ENCODE measurements at regions not wholly inside any gene's neighbourhood (a gene's known extent, or its start where the extent isn't known, plus 50 kb on each side); places are given as distances from the start of the nearest gene placed in this dataset.

DNA sequence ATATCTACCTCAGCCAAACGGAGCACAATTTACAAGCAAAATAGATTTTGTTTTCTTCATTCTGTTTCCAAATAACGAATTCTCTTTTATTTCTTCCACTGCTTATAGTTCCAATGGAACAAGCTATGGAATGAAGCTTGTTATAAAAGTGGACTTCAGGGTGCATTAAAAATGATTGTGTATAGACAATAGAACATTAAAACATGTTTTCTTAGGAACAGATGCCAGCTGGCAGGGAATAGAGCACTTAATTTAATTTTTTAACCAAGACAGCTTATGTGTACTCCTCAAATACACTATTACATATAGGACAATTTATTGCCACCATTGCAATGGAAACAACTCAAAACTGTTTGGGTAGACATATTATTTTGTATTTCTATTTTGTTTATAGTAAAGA is 860.1 kb upstream of the TYRP1 start:
- TF ChIP-seq, protein P1, sequence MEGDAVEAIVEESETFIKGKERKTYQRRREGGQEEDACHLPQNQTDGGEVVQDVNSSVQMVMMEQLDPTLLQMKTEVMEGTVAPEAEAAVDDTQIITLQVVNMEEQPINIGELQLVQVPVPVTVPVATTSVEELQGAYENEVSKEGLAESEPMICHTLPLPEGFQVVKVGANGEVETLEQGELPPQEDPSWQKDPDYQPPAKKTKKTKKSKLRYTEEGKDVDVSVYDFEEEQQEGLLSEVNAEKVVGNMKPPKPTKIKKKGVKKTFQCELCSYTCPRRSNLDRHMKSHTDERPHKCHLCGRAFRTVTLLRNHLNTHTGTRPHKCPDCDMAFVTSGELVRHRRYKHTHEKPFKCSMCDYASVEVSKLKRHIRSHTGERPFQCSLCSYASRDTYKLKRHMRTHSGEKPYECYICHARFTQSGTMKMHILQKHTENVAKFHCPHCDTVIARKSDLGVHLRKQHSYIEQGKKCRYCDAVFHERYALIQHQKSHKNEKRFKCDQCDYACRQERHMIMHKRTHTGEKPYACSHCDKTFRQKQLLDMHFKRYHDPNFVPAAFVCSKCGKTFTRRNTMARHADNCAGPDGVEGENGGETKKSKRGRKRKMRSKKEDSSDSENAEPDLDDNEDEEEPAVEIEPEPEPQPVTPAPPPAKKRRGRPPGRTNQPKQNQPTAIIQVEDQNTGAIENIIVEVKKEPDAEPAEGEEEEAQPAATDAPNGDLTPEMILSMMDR (conservative IDR thresholded peaks at IDR 0.05; ENCODE audit: low read depth, low read length), result no peak
- no peak for TF ChIP-seq EZH2 (IDR thresholded peaks at IDR 0.05; ENCODE audit: borderline replicate concordance, low read depth, low read length, poor library complexity, severe bottlenecking)
